ENCODE measurements at regions not wholly inside any gene's neighbourhood (a gene's known extent, or its start where the extent isn't known, plus 50 kb on each side); places are given as distances from the start of the nearest gene placed in this dataset.

DNA sequence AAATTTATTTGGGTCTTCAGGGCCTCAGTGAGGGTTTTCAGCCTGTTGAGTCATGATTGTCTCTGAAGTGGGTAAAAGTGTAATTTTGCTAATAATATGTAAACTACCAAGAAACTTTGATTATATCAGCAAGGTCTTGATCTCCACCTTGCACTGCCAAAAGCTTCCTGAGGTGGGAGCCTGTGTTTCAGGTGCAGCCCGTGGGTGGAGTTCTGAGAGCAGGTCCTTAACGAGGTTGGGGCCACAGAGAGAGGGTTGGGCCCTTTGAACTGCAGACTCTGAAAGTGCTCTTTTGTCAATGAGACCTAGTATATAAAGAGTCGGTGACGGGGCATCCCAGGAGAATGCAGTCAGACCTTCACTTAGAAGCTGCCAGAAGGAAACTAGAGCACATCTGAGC is 129.7 kb upstream of the MAP3K4 start:
- Histone ChIP-seq H4K20me1 (ENCODE audit: insufficient read depth) (no peaks in the 10 kb centered on the region), H3K9ac (ENCODE audit: low read length) (no peak overlapping the region), H3K27me3 (ENCODE audit: insufficient read depth, low read depth, low read length) (no peaks in the 10 kb centered on the region), H3K4me2 (ENCODE audit: low read length) (no peak overlapping the region), H2AFZ (ENCODE audit: low read depth, low read length) (no peak overlapping the region), H3K9me3 (ENCODE audit: low read length) (no peaks in the 10 kb centered on the region), H3F3A (ENCODE audit: insufficient read depth, low read length, poor library complexity, severe bottlenecking) (no peaks in the 10 kb centered on the region), H3K4me3 (ENCODE audit: low read length) (no peak overlapping the region), H3K79me2 (replicated peaks; ENCODE audit: insufficient read depth, low read length) (no peaks in the 10 kb centered on the region), H3K9me2 (ENCODE audit: insufficient read depth, low read length) (no peaks in the 10 kb centered on the region), H3K36me3 (ENCODE audit: insufficient read depth, low read length) (no peaks in the 10 kb centered on the region), H3K27ac (ENCODE audit: low read length) (no peak overlapping the region)
- TF ChIP-seq EP300 (conservative IDR thresholded peaks at IDR 0.05; ENCODE audit: poor library complexity, severe bottlenecking) (no peak), RAD21 (conservative IDR thresholded peaks at IDR 0.05) (no peak), MXI1 (conservative IDR thresholded peaks at IDR 0.05; ENCODE audit: poor library complexity, severe bottlenecking) (no peak), POLR2AphosphoS5 (IDR thresholded peaks at IDR 0.05) (no peak), TAF1 (IDR thresholded peaks at IDR 0.05; ENCODE audit: low read depth) (no peak), SMC3 (conservative IDR thresholded peaks at IDR 0.05; ENCODE audit: poor library complexity) (no peak), EZH2 (IDR thresholded peaks at IDR 0.05; ENCODE audit: borderline replicate concordance, insufficient read depth, low read length, poor library complexity, severe bottlenecking) (no peak)
- TF ChIP-seq, protein P1, sequence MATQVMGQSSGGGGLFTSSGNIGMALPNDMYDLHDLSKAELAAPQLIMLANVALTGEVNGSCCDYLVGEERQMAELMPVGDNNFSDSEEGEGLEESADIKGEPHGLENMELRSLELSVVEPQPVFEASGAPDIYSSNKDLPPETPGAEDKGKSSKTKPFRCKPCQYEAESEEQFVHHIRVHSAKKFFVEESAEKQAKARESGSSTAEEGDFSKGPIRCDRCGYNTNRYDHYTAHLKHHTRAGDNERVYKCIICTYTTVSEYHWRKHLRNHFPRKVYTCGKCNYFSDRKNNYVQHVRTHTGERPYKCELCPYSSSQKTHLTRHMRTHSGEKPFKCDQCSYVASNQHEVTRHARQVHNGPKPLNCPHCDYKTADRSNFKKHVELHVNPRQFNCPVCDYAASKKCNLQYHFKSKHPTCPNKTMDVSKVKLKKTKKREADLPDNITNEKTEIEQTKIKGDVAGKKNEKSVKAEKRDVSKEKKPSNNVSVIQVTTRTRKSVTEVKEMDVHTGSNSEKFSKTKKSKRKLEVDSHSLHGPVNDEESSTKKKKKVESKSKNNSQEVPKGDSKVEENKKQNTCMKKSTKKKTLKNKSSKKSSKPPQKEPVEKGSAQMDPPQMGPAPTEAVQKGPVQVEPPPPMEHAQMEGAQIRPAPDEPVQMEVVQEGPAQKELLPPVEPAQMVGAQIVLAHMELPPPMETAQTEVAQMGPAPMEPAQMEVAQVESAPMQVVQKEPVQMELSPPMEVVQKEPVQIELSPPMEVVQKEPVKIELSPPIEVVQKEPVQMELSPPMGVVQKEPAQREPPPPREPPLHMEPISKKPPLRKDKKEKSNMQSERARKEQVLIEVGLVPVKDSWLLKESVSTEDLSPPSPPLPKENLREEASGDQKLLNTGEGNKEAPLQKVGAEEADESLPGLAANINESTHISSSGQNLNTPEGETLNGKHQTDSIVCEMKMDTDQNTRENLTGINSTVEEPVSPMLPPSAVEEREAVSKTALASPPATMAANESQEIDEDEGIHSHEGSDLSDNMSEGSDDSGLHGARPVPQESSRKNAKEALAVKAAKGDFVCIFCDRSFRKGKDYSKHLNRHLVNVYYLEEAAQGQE (IDR thresholded peaks at IDR 0.05; ENCODE audit: borderline replicate concordance) = no peak
- TF ChIP-seq, protein P2, sequence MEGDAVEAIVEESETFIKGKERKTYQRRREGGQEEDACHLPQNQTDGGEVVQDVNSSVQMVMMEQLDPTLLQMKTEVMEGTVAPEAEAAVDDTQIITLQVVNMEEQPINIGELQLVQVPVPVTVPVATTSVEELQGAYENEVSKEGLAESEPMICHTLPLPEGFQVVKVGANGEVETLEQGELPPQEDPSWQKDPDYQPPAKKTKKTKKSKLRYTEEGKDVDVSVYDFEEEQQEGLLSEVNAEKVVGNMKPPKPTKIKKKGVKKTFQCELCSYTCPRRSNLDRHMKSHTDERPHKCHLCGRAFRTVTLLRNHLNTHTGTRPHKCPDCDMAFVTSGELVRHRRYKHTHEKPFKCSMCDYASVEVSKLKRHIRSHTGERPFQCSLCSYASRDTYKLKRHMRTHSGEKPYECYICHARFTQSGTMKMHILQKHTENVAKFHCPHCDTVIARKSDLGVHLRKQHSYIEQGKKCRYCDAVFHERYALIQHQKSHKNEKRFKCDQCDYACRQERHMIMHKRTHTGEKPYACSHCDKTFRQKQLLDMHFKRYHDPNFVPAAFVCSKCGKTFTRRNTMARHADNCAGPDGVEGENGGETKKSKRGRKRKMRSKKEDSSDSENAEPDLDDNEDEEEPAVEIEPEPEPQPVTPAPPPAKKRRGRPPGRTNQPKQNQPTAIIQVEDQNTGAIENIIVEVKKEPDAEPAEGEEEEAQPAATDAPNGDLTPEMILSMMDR (IDR thresholded peaks at IDR 0.05; ENCODE audit: poor library complexity, severe bottlenecking) = no peak

DNA sequence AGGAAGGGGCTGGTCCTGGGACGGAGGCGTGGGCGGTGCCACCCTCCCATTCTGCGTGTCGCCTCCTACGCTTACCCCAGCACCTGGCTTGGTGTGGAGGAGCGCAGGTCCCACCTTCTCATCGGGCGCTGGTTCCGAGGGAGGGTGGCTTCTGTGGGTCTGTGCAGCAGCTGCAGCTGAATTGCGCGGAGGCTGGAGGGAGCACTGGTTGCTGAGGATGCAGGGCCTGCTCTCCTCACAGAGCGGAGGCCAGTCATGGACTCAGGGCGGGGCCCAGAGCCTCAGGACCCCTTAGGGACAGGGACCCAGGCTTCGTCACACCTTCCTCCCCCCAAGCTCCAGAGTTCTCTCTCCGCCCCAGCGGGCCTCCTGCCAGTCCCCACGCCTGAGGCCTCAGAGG is 127.8 kb upstream of the MAP3K4 start:
- no peaks in the 10 kb centered on the region for H3K79me2 ChIP-seq (replicated peaks; ENCODE audit: insufficient read depth, low read length)
- H3K27me3 ChIP-seq (ENCODE audit: insufficient read depth, low read depth, low read length) = no peaks in the 10 kb centered on the region
- no peaks in the 10 kb centered on the region for H3F3A ChIP-seq (ENCODE audit: insufficient read depth, low read length, poor library complexity, severe bottlenecking)
- H2AFZ ChIP-seq (ENCODE audit: low read depth, low read length) = no peak overlapping the region
- no peaks in the 10 kb centered on the region for H3K36me3 ChIP-seq (ENCODE audit: insufficient read depth, low read length)
- TF ChIP-seq SMC3 (conservative IDR thresholded peaks at IDR 0.05; ENCODE audit: poor library complexity) (no peak), EP300 (conservative IDR thresholded peaks at IDR 0.05; ENCODE audit: poor library complexity, severe bottlenecking) (no peak), TAF1 (IDR thresholded peaks at IDR 0.05; ENCODE audit: low read depth) (no peak), POLR2AphosphoS5 (IDR thresholded peaks at IDR 0.05) (no peak), EZH2 (IDR thresholded peaks at IDR 0.05; ENCODE audit: borderline replicate concordance, insufficient read depth, low read length, poor library complexity, severe bottlenecking) (no peak)
- TF ChIP-seq, protein P2 (IDR thresholded peaks at IDR 0.05; ENCODE audit: poor library complexity, severe bottlenecking) = no peak
- no peaks in the 10 kb centered on the region for H3K9me3 ChIP-seq (ENCODE audit: low read length)
- no peaks in the 10 kb centered on the region for H3K9me2 ChIP-seq (ENCODE audit: insufficient read depth, low read length)
- no peak overlapping the region for H3K27ac ChIP-seq (ENCODE audit: low read length)
- H4K20me1 ChIP-seq (ENCODE audit: insufficient read depth) = no peaks in the 10 kb centered on the region
- H3K9ac ChIP-seq (ENCODE audit: low read length) = no peak overlapping the region
- no peak overlapping the region for H3K4me2 ChIP-seq (ENCODE audit: low read length)
- H3K4me3 ChIP-seq (ENCODE audit: low read length) = no peak overlapping the region

All from neural cell (in vitro differentiated cells).